GM12874 (cell line): ENCODE measurements at regions not wholly inside any gene's neighbourhood (a gene's known extent, or its start where the extent isn't known, plus 50 kb on each side); places are given as distances from the start of the nearest gene placed in this dataset.

ENCODE experiments used
- CTCF ChIP-seq: IDR thresholded peaks from 2 replicates; pipeline ENCODE4 v1.5.1; 2011; ENCODE audit warnings: low read depth, mild to moderate bottlenecking, control low read depth, low read length, moderate library complexity; ENCODE audit not compliant: insufficient read depth

GRCh38 chr5:77923666-77924065, 147.5 kb upstream of the TBCA start:
- TF ChIP-seq CTCF = no peak

GRCh38 chr5:77921094-77921768, 145.1 kb upstream of the TBCA start:
- TF ChIP-seq CTCF = no peak

GRCh38 chr5:77920359-77921058, 144.4 kb upstream of the TBCA start:
- no peak for TF ChIP-seq CTCF

GRCh38 chr5:77915346-77915745, 139.2 kb upstream of the TBCA start:
- no peak for TF ChIP-seq CTCF

GRCh38 chr5:77912721-77913120, 136.6 kb upstream of the TBCA start:
- no peak for TF ChIP-seq CTCF

GRCh38 chr5:77910602-77911188, 134.6 kb upstream of the TBCA start:
- no peak for TF ChIP-seq CTCF

GRCh38 chr5:77909237-77909636, 133.1 kb upstream of the TBCA start:
- no peak for TF ChIP-seq CTCF
